GM19467 (cell line): ENCODE measurements at regions not wholly inside any gene's neighbourhood (a gene's known extent, or its start where the extent isn't known, plus 50 kb on each side); places are given as distances from the start of the nearest gene placed in this dataset.

Experiments used
- ATAC-seq: cut with Tn5 transposase; IDR thresholded peaks from one replicate; pipeline ENCODE4 v1.9.1; 2021; ENCODE audit warnings: mild to moderate bottlenecking, moderate library complexity; ENCODE audit not compliant: unreplicated experiment

DNA sequence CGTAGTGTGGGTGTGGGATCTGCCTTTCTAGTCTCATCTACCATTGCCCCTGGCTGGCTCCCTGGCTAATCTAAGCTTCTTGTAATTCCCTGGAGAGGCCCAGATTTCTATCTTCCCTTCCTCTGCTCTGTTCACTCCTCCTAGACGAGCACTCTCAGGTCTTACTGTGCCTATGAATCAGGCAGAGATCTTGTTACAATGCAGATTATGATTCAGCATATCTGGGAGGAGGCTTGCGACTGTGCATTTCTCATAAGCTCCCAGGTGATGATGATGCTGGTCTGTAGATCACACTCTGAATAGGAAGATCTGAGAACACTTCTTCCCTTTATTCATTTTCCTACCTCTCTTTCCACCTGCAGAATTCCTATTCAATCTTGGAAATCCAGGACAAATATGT is 200.1 kb downstream of the CBLN1 start:
- ATAC-seq: no peak

DNA sequence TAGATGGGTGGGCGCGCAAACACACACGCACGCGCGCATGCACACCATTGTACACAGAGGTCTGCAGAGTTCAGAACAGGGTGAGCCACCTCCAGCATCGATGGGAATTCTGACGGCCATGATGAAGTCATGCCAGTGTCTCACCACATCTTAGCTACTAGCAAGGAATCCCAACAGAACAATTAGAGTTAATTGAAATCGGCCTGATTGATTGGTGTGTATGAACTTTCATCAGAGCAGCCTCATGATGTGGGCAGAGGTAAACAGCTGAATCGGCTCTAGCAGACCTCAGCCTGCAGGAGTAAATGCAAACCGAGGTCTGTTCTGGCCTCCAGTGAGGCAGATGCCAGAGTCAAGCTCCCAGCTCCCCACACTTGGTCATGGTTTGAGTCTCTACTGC is 200.6 kb downstream of the CBLN1 start:
- no peak for ATAC-seq

DNA sequence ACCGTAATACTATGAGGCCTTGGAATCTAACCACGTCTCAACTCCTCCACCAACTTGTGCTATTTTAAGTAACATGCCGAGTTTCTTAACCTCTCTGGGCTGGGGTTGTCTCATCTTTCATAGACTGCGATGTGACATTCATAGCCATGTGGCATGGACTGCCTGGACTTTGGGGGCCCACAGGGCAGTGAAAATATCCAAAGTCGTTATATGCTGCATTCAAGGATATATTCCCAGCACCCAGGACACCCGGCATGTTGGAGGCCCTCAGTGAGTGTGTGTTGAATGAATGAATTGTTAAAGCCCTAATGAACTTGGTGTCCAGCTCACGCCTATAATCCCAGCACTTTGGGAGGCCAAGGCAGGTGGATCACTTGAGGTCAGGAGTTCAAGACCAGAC is 203.1 kb downstream of the CBLN1 start:
- ATAC-seq: no peak

DNA sequence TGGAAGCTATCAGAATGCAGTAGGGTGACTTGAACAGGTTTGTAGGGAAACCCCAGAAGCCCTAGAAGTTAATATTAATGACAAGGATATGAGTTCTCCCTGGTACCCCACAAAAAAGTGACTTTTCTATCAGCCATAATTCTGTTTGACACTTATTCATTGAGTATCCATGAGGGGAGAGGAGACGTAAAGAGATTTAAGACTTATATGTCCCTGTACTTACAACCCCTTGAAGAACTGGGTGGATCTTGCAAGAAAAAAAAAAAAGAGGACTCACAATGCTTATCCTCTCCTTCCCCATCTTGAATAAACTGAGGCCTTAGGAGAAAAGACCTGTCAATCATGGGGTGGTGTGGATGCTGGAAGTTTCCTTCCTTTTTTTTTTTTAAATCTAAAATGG is 203.5 kb downstream of the CBLN1 start:
- ATAC-seq: no peak

DNA sequence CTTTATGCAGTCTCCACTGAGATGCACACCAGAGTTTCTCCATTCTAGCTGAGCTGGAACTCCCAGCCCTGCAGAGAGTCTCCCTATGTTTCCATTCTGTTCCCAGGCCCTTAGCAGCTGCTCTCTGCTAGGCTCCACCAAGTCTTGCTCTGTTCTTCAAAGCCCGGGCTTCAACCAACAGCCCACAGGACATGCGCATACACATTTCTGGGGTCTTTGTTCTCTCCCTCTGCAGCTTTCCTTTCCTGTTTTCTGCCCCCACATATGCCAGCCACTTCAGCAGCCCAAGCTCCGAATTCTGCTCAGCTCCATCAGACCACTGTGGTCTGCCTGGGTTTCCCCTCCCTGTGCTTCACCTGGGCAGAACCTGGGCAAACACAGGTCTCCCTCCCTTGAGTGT is 205.9 kb downstream of the CBLN1 start:
- ATAC-seq: no peak

DNA sequence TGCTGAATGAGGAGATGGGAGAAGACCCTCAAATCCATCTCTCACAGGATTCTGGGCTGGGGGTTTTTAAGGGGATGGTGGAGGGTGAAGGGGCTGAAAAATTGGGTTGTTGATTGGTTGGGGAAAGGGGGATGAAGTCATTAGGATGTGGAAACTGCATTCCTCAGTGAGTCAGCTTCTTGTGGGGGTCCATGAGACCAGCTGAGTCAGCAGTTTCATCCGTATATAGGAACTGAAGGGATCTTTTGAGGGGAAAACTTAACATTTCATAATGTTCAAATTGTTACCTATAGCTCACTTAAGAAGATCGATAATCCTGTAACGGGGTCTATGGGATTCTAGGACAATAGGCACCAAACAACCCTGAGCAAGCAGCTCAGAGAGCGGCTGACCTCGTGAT is 213.4 kb downstream of the CBLN1 start:
- ATAC-seq: no peak

DNA sequence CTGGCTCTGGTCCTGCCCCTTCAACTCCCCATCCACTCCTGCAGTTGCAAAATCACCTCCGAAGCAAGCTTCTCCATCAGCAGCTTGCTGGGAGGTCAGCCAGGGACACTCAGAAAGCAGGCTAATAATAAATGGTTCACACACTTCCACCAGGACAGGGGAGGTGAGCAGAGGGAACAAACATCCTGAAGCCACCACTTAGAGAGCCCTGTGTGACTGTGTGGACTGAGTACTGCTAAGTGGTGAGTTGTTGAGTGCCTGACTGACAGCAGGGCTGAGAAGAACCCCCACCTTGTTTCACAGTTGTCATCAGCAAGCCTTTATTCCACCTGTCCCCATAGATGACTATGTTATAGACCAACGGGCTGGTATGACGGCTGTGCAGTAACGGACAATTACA is 213.9 kb downstream of the CBLN1 start:
- no peak for ATAC-seq

DNA sequence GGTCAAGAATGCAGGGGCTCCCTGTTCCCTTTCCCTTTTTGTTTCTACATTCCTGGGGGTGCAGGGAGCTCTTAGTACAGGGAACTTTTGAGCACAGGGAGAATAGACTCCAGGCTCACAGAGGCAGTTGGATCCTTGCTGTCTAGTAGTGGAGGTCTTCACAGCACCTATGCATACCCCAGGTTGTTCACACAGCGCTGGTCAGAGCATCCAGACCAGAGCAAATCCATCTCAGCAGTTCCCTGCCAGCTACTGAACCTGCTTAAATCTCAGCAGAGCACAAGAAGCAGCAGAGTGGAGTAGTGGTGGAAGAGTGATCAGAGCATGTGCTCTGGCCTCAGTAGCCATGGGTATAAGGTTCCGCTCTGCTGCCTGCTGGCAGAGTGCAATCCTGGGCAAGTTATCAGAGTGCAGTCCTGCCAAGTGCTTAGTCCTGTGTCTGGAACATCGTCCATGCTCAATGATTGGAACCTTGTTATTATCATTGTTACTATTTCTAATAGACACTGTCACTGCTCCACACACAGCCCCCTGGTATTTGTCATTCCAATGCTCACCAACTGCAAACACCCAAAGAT is 220.4 kb downstream of the CBLN1 start:
- no peak for ATAC-seq

DNA sequence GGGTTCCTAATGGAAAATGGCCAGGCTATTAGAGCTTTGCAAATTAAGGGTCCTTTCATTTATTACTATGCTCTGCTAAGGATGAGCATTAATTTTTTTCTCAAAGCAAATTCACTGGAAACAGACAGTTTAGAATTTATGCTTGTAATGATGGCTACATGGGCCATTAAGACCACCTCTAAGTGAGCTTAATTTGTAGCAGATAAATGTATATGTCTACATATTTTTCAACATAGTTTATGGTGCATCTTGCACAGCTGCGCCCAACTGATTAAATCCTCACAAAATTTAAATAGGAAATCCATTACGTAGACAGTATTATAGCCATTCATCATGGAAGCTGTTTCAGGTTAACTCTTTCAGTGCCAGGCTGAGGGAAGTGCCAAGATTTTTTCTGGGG is 220.9 kb downstream of the CBLN1 start:
- no peak for ATAC-seq

DNA sequence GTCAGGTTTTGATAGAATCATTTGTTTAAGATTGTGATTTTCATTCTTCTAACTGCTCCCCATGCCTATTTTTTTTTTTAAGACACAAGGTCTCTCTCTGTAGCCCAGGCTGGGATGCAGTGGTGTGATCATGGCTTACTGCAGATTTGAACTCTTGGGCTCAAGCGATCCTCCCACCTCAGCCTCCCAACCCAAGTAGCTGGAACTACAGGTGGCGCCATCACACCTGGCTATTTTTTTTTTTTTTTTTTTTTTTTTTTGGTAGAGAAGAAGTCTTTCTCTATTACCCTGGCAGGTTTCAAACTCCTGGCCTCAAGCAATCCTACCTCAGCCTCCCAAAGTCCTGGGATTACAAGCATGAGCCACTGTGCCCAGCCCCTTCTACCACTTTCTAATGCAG is 223.3 kb downstream of the CBLN1 start:
- no peak for ATAC-seq

DNA sequence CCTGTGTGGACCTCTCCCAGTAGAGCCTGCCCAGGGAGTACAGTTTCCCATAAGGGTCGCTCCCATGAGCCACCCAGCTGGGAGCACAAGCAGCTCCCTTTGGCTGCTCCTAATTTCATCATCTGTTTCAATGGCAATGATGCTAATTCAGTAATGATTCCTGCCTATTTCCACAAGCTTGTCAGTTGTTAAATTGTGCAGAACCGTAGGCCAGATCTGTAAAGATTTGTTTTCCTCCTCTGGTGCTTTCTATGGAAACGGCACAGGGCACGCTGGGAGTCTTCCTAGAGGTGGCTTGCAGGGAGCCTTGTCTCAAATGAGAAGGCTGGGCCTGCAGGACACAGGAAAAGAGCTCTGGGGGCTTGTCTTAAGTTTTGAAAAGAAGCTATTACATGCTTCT is 223.7 kb downstream of the CBLN1 start:
- no peak for ATAC-seq

DNA sequence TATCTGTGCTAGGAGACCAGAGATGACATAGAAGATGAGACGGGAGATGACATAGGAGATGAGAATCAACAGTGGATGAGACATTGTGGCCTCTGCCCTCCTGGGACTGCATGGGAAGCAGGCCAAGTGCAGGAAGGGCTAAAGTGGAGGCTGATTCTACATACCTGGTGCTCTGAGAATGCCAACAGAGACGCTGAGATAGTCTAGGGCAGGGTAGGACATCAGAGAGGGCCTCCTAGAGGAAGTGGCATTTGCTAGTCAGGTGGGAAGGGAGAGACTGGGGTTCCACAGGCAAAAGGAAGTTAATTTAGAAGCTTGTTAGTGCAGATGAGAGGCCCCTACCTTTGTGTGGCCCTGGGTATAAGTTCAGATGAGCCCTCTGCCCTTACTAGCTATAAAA is 224.2 kb downstream of the CBLN1 start:
- ATAC-seq: no peak

DNA sequence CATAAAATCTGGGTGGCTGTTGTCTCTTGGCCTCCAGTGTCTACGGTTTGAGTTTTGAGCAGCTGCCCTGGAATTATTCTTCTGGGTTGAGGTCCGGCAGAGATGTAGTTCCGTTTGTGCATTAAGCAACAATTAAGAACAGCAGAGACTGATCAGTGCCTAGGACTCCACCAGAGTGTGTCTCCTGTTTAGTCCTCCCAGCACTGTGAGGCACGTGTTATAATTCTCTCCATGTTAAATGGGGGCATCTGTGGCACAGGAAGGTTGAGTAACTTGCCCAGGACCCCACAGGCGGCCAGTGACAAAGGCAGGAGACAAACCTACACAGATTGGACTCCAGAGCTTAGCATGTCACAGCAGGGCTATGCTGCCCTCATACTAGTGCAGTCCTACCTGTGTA is 225.1 kb downstream of the CBLN1 start:
- no peak for ATAC-seq

DNA sequence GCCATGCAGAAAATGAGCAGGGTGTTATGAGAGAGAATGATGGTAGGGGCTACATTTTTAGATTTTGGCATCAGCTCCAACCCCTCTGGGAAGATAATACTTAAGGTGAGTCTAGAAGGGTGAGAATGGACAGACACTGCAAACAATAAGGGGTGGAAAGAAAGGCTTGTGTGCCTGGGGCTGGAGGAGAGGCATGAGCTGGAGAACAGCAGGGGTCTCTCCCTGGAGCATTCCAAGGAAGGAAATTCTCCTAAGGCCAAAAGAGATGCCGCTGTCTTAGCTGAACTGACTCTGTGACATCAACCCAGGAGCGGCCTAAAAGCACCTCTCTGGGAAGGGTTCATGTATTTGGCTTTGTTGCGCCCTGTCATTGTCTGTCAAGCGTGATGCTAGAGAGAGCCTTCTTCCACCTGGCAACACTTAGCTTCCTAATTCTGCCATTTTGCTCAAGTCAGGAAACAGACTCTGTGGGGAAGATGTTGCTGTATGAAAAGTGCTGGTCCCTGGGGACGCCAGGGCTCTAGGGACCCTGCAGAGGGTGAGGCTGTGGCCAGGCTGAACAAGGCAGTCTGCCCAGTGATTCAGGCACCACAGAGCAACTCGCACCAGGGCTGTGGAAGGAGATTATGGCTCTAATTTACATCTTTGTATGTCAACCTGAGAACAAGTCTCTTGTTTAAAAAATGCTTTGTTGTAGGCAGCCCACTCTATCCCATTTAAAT is 225.7 kb downstream of the CBLN1 start:
- ATAC-seq: no peak

DNA sequence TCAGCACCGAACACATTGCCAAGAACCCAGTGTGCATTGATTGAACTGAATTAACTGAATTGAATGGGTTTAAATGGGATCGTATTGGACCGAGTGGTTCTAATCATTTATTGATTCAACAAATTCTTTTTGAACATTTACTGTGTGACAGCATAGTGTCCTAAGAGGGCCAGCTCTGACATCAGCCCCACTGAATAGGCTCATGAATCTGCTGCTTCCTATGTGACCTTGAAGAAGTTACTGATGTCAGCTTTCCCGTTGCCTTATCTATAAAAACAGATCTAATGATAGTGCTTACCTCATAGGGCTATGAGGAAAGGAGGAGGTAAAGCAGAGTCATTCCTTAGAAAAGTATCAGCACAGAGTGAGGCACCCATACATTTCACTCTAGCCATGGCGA is 226.3 kb downstream of the CBLN1 start:
- ATAC-seq: no peak

DNA sequence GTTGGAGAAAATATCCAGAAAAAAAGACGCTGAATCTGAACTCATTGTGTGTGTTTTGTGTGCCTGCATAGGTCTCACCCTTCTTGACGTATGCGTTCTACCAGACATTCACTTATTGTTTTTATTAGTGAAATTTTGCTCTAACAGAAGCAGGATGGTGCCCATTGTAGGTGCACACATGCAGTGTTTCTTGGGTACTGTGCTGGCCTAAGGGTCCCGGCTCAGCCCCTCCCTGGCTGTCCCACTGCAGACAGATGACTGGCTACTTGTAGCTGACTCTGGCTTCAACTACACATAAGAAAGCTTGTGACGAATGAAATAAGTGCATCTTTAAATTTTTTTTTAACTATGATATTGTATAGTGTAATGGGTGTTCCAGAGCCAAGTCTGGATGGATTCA is 227.0 kb downstream of the CBLN1 start:
- no peak for ATAC-seq

DNA sequence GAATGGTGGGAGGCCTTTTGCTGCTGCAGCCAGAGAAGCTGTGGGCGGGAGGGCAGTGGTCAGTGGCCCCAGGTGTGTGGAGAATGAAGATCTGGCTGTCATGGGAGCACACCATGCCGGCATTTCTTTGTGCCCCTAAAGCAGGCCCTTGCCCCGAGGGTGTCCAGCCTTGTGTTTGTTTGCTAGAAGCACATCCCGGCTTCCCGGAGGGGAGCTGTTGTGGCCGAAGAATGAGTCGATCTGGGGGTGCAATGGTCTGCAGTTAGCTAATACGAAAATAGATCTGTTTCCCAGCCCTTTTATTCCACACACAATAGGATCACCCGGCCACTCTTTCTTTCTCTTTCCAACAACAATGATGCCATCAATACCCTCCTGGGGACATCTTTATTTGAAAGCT is 228.8 kb downstream of the CBLN1 start:
- ATAC-seq: no peak

DNA sequence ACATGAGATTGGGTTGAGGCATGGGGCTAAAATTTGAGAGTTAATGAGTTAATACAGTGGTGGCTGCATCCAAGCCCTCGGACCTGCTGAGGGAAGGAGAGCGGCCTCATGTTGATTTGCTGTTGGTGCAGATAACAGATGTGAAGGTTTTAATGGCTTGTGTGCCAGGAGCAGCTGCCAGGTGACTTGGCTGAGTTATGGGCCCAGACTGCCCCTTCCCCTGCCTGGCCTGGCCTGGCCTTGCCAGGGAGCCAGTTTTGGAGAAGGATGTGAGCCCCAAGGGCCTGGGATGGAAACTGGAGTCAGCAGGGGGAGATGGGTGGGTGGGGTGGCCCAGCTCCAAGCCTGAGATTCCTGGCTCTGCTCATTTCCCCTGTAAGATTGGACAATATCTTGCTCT is 230.1 kb downstream of the CBLN1 start:
- ATAC-seq: no peak

DNA sequence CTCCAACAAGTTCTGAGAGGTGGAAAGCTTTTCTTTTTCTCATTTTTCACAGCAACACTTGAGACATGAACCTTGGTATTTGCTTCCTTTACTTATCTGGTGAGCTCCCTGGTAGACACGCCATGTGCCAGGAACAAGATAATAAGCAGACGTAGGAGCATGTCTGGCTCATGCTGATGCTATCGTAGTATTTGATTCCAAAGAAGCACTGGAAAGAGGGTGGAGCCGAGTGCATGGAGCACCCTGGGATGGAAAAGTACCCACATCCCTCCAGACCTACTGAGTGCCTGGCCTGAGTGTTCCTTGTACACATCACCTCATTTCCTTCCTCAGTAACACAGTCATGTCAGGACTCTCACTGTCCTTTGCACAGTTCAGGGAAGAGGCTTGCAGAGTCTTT is 231.0 kb downstream of the CBLN1 start:
- no peak for ATAC-seq

DNA sequence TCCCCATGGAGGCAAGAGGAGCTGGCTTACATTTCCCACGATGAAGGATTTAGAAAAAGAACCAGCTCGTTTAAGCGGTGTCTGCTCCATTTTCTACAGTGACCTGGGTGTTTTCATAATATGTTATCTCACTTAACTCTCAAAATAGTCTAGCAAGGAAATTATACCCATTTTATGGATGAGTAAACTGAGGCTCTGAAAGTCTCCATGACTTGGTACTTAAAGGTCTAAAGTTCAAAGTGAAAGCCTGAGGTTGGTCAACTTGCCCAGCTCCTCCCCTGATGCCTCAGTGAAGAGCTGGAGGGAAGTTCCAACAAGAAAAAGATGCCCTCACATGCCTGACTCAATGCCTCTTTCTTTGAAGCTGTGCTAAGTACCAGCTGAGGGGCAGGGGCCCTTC is 232.0 kb downstream of the CBLN1 start:
- ATAC-seq: no peak

DNA sequence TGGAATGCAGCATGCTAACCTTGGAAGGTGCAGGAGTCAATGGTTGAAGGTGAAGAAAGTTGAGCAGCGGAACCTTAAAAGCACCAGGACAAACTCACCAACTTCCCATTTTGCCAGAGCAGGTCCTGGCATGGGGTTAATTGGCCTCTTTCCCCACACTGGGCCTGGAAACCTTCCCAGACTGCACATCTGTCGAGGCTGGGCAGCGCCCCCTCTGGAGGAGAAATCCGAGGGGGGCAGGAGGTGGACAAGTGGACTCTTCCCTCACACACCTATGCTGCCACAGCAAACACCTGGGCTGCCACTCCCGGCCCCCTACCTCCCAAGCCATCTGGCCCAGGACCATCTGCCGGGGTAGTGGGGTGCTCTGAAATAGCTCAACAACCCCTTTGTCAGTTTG is 232.4 kb downstream of the CBLN1 start:
- no peak for ATAC-seq

DNA sequence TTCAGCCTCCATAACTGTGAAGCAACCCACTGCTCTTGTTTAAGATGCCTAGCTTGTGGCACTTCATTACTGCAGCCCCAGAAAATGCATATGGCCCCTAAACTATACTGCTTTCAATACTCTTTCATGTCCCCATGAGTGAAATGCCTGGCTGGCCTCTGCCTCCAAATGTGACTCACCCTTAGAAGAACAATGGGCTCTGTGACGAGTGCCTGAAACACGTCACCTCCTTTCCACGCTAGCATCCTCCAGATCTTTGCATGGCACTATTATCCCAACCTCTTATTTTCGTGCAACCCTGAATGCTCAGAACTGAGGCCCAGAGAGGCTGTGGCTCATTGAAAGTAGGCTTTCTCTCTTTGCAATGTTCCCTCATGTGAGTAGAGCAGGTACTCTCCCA is 233.1 kb downstream of the CBLN1 start:
- no peak for ATAC-seq

DNA sequence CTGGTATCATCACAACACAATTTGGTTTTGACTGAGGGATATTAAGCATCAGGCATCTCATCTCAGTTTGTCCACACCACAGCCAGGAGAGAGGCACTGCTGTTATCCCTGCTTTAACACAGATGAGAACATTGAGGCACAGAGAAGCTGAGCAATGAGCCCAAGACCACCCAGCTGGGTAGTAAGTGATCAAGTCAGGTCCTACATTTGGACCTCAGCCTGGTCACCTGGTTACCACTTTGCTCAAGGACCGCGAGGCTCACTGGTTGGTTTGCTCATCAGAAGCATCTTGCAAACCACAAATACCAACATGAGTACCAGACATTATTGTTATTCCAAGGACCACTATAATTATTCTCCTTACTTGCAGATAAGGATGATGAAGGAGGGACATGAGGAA is 245.5 kb downstream of the CBLN1 start:
- ATAC-seq: no peak
